HG03354 (cell line): ENCODE measurements at regions not wholly inside any gene's neighbourhood (a gene's known extent, or its start where the extent isn't known, plus 50 kb on each side); places are given as distances from the start of the nearest gene placed in this dataset.

Source experiments
- ATAC-seq: cut with Tn5 transposase; IDR thresholded peaks from one replicate; pipeline ENCODE4 v1.9.1; 2021; ENCODE audit warnings: mild to moderate bottlenecking; ENCODE audit not compliant: unreplicated experiment, poor library complexity, severe bottlenecking

DNA sequence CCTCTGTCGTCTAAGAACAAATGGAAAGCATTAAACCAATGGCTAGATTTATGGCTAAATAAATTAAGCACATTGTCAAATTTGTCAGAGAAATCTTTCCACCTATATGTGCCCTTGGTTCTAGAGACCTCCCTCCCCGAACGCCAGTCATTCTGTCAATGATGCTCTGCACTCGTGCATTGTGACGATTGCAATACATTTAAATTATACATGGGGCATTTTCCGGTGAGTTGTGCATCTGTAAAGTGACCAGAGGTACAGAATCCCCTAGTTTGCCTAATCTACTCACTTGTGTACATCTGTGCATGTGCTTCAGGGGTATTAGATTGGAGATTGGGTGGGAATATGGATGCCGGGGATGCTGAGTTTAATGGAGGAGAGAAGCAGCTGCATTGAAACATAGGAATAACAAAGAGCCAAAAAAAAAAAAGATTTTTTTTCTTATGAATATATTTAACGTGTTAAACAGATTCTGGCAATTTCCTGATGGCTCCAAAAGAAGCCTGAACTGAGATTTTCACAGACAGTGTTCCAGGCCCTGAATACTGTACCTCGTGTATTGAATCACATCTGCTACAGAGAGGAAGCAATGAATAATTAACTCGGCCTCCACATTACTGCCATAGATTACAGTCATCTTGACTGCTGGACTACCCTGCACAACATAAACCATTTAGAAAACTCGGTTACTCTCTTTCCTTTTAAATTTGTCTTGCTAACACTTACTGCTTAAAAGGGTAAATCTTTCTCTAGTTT lies 149.0 kb upstream of the C1orf87 start:
- no peak for ATAC-seq

DNA sequence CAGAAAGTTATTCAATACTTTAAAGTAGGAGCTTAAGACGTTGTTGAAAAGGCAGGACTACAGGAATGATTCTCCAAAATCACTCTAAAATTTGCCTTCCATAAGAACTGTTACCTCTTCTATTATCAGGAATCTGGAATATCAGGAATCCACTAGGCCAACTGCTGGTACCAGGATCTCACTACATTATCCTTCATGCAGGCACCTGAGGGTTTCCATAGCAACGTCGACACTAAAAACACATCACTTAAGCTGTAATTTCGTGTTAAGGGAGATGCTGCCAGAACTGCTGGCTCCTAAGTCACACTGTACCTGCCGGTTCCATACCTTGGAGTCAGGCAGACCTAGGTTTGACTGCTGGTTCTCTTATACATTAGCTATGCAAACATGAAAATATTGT lies 139.7 kb upstream of the C1orf87 start:
- no peak for ATAC-seq

DNA sequence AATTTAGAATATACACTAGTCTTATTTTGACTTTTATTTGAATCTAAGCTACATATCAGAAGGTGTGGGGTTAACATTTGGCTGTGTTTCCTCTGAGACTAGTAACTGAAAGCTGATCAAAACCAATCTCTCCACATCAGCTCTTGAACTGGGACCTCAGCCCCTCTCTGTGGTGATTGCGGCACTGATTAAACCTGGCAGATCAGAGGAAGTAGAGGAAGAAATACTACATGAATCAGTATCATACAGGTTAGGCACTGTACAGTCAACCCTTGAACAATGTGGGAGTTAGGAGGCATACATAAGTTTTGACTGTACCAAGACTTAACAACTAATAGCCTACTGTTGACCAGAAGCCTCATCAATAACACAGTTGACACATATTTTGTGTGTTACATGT lies 122.5 kb upstream of the C1orf87 start:
- no peak for ATAC-seq

DNA sequence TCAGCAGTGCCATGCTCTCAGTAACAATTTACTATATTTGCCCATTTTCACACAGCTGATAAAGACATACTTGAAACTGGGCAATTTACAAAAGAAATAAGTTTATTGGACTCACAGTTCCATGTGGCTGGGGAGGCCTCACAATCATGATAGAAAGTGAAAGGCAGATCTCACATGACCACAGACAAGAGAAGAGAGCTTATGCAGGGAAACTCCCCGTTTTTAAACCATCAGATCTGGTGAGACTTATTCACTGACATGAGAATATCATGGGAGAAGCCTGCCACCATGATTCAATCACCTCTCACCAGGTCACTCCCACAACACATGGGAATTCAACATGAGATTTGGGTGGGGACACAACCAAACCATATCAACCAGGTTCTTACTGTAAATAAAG lies 112.1 kb upstream of the C1orf87 start:
- no peak for ATAC-seq

DNA sequence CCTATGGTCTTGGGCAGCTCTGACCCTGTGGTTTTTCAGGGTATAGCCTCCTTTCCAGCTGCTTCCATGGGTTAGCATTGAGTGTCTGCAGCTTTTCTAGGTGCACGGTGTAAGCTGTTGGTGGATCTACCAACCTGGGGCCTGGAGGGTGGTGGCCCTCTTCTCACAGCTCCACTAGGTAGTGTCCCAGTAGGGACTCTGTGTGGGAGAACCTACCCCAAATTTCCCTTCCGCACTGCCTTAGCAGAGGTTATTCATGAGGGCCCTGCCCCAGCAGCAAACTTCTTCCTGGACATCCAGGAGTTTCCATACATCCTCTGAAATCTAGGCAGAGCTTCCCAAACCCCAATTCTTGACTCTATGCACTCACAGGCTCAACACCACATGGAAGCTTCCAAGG lies 111.0 kb upstream of the C1orf87 start:
- no peak for ATAC-seq

DNA sequence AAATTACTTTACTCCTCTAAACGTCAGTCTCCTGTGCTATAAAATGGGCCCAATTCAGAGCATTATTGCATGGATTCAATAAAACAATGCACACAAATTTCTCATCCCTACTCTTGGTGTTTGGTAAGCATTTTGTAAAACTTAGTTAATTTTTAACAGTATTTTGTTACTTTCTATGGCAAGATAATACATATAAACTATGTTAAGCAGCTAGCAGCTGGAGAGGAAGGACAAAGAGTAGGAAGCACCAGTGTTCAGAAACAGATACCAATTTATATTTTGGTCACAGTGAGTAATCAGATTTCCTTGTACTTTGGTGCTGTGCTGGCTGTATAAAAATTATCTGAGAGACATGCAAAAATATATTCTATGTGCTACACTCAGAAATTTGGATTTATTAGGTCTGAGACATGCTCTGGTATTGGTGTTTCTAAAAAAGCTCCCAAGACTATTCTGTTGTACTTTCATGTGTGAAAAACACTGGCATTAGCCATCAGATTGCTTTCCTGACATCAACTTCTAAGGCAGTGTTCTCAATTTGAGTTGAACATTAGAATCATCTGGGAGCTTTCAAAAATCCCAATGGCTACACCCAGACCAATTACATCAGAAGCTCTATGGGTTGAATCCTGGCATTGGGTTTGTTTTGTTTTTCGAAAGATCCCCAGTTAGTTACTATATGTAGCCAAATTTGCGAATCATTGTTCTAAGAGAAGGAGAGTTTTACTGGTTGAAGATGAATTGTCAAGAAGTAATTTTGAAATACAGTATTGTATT lies 100.3 kb upstream of the C1orf87 start:
- no peak for ATAC-seq

DNA sequence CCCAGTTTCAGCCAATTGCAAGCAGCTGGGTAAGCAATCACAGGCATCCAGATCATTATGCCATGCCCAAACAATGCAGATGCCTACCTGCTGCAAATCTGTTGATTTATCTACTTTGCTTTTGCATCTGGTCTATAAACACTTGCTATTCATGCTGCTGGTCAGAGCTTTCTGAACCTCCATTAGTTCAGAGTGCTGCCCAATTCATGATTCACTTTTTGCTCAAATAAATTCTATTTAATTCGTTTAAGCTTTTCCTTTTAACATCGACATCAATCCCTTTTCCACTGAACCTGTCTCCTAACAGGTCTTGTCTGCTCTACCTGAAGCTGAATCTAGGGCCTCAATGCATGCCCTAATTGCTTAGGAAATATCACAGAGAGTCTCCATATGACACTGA lies 99.4 kb upstream of the C1orf87 start:
- no peak for ATAC-seq

DNA sequence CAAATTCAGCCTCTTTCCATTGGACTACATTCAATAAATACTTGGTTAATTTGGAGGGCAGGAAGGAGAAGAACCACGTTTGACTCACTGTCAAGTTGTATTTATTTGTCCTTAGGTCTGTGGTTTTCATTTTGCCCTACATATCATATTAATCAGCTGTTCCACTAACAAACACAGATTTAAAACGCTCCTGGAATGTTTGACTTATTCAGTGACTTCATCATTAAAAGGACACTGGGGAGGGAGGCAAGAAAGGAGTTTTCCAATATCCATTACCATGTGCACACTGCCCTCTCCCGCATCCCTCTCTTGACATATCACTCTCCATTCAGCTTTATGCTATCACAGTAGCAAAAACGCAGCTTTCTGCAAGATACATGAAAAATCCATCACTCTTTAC lies 98.2 kb upstream of the C1orf87 start:
- ATAC-seq: no peak

DNA sequence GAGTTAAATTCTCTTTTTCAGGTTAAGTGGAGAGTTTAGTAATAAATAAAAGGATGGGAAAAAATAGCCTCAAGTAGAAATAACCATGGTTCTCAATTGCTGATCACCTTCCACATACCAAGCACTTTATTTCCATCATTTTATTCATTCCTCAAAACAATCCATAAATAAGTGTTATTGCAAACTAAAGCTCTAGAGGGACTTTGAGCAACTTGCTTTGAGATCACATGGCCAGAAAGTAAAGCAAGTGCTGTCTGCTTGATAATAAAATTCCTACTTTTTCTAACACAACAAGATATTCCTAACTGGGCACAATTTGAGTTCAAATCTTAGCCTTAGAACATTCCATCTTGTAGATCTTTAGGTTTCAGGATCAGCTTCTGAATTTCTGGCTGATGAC lies 97.1 kb upstream of the C1orf87 start:
- ATAC-seq: no peak

DNA sequence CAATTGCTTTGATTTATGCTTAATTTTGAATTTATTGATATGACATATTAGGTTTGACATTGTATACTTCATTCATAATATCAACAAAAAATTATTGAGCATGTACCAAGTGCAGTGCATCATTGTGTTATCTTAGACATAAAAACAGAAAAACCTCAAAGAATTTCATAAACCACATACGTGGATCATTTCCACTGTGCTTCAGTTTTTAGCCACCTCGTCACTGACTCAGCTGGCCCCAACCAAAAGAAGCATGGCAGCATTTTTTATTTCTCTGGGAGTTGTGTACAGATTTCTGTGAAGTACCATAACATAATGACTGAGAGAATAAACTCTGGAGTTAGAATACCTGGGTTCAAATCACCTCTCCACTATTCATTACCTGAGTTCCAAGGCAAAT lies 95.6 kb upstream of the C1orf87 start:
- ATAC-seq: no peak

DNA sequence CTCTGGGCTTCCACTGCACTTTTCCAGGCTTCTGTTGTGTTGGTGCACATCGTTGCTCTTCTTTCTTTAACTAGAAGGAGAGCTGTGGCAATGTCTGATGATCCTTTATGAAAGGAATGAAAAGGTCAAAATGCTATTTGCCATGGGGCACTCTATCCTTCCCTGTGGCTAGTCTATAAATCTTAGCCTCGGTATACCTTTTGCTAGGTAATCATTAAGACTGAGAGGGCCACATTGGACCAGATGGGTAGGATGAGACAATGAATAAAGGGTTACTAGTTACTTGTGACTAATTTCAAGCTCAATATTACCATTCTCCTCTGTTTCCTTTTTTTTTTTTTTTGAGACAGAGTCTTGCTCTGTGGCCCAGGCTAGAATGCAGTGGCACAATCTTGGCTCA lies 89.4 kb upstream of the C1orf87 start:
- no peak for ATAC-seq

DNA sequence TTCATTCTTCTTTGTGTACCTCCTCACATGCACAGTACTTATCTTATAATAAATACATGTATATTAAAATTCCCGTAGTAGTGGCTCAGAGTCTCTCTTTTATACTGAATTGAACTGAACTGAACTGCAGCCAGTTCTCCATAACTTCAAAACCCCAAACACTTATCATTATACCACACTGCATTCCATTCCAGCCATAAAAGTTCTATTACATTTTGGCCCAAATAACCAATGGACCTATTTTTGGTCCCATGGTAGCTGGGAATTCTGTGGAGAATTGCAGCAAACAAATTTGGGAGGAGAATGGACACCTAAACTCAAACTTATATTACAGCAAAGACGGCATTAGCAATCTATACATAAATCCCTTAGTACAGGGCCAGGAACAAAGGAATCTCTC lies 86.6 kb upstream of the C1orf87 start:
- no peak for ATAC-seq

DNA sequence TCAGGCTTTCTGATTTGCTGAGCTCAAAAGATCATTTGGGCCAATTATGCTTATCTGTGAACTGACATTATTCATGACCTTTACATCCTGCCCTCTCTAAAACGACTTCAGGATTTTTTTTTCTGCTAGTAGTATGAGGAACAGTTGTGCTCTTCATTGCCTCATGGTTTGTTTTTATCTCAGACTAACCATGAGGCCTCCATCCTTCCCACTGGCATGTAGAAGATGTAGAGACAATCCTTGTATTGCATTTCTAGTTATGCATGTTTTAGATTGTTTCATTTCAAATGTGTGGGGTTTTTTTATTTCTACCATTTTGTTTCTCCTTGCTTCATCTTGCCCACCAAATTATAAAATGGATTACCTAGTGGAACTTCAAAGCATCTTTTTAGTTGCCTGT lies 82.8 kb upstream of the C1orf87 start:
- ATAC-seq: no peak

DNA sequence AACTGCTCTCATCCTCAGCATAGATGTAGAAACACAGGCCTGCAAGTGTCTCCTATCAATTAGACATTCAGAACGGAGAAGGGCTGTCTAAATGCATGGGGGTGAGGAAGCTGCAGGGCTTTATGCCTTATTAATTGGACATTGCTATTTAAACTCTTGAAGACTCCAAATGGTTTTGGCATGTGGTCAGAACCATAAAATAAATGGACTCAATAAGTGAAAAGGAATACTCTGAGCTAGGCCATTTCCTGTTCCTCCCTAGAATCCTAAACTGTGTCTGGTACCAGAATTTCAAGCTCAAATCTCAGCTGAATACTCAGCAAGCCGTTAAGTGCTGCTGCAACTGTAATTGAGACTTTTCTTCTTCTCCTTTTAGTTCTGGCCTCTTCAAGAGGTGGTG lies 80.4 kb upstream of the C1orf87 start:
- no peak for ATAC-seq

DNA sequence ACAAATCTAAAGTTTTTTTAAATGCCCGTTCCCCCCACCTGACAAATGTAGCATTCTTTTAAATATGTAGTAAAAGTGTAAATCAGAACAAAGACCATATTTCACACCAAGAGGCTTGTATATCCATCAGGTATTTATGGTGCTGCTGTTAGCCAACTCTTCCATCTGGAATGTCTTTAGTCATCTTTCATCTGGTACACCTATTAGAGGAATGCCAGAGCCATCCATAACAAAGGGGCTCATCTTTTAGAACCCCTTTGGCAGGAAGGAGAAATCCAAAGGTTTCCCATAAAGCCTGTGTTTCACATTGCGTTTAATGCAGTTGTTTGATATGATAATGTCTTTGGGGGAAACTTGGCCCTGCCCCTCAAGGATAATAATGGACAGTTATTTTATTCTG lies 79.3 kb upstream of the C1orf87 start:
- no peak for ATAC-seq

DNA sequence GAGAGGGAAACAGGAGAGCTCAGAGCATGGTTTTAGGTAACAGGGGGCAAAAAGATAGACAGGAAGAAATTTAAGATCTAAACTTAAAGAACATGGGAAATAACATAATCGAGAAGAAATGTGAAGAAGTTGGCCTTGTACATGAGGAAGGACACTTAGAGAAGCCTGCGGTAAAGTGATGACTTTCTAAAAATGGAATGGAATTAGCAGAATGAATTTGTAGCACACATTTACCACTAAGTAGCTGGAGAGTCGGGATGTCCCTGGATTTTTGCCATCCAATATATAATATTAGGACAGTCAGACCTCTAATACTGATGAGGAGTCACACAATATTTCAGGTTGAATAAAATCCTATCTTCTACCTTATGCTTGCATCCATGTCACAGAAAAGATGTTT lies 77.7 kb upstream of the C1orf87 start:
- no peak for ATAC-seq

DNA sequence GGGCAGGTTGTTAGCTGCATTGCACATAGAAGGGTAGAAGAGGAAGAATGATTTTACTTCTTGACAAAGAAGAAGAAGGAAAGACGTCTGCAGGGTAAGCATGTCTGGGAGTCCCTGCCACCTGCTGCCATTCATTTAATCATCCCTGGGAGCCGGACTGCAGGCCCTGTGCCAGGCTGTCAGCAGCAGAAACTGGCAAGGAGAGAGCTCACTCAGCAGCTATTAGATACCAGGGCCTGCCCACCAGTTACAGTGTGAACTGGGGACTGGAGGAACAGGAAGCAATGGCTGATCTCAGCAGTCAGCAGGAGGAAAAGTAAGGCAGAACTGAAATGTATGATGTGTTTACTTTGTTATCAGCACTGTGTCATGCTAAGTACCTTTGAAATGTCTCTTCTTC lies 75.7 kb upstream of the C1orf87 start:
- ATAC-seq: no peak

DNA sequence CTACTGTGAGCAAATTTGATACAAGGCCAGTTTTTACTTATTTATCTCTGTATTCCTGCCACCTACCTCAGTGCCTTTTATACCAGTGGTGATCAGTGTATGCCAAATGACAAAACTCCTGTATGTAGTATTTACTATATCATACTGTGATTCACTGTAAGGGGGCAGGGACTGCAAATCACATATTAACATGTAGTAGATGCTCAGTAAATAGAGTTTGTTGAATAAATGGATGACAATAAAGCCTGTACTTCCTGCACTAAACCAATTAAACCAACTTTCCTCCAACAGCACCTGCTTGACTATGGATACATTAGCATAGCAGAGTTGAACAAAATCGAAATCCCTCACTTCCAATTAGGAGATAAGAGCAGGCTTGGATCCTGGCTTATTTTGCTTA lies 73.3 kb upstream of the C1orf87 start:
- no peak for ATAC-seq

DNA sequence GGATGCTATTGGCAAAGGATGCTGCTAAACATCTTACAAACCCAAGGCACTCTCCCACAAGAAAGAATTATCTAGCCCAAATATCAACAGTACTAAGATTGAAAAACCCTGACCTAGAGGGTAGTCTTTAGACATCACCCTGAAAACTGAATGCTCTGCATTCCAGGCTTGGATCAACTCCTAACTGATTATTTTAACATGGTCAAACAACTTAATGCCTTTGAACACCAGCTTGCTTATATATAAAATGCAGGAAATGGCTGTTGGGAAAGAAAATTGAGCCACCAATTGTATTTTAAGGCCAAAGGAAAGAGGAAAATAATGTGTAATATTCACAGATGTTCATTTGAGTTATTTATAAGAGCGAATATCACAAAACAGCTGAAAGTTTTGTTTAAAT lies 72.2 kb upstream of the C1orf87 start:
- ATAC-seq: no peak

DNA sequence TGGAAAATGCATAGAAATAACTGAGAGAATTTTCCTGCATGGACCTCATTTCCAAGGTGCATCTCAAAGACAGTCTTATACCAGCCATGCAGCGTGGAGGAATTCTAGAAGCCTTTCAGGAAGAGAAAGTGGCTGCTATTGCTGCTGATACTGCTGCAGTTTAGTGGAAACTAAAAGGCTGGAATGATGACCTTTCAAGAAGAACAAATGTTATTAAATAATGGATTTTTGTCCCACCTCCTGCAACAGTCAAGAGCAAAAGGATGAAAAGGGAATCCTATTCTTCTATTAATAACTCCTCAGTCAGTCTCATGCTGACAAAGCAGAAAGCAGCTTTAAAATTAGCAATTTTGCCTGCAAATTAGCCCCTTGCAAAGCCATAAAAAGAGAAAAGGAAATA lies 68.2 kb upstream of the C1orf87 start:
- no peak for ATAC-seq

DNA sequence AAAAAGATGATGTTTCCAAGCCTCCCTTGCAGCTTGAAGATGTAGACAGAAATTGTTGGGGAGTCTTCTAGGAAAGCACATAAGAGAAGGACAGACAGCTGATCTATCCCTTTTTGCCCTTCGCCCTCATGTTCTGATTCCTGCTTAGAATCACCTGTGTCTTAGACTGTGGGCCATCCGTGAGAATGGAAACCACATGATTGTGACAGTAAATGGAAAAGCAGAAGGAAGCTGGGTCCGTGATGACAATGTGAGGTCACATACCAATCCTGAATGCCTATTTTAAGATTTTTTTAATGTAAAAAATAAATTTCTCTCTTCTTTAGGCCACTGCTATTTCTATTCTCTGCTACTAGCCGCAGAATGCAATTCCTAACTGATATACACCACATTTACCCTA lies 67.7 kb upstream of the C1orf87 start:
- no peak for ATAC-seq

DNA sequence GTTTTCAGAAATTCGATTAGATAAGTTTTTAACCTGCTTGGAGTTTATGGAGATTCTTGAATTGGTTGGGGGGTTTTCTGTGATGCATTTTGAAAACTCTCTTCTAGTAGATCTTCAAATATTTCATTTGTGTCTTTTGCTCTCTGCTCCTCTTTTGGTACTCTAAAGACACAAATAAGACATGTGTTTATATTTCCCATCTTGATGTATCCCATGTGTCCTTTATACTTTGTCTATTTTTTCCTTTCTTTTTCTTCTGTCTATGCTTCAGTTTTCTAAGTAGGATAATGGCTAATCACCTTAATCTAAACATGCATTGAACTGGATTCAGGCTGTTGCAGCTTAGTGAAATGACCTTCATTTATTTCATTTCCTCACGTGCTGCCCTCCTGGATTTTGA lies 63.8 kb upstream of the C1orf87 start:
- ATAC-seq: no peak
